HG02610 (cell line): ENCODE measurements at regions not wholly inside any gene's neighbourhood (a gene's known extent, or its start where the extent isn't known, plus 50 kb on each side); places are given as distances from the start of the nearest gene placed in this dataset.
"Not testable (repeated sequence)": the region's sequence is repeated elsewhere in the genome, so short reads cannot be mapped to it uniquely, and the experiment has no call there.

Experiments
- ATAC-seq: cut with Tn5 transposase; IDR thresholded peaks from one replicate; pipeline ENCODE4 v1.9.1; 2021; ENCODE audit warnings: mild to moderate bottlenecking, moderate library complexity; ENCODE audit not compliant: unreplicated experiment

DNA sequence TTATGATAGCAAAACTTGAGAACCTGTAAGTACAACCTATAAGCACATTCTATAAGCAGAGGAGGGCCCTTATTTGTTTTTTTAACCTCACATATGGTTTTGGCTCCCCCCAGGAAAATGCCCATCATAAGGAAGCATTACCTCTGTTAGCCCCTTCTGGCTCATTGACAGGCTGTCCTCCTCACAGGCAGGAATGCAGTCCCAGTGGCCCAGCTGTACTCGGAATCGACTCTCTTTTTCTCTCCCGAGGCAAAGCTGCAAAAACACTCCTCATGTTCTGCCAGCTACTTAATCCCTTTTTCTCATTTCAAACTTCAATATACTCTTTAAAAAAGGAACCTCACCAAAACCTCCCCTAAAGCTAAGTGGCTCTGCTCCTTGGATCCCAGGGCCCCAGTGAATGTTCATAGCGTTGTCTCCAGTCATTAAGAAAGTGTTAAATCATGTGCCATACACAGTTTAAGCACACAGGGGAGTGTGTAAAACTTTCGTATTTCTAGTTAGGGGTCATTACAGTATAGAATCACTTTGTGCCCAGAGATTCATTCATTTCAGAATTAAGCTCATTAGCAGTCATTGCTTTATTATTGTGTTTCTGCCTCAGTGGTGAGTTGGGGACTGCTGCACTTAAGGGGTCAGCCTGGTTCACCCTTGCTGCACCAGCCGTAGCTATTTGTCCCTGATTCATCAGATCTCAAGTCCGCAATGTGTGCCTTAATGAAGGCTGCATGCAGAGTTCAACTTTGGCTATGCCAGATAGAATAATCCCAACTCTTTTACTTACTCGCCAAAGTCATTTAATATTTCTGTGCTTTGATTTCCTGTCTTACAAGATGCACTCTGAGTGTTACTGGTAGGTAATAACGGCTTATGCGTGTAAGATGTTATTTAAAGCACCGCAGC, 57.6 kb downstream of the JRKL start:
- ATAC-seq: no peak

DNA sequence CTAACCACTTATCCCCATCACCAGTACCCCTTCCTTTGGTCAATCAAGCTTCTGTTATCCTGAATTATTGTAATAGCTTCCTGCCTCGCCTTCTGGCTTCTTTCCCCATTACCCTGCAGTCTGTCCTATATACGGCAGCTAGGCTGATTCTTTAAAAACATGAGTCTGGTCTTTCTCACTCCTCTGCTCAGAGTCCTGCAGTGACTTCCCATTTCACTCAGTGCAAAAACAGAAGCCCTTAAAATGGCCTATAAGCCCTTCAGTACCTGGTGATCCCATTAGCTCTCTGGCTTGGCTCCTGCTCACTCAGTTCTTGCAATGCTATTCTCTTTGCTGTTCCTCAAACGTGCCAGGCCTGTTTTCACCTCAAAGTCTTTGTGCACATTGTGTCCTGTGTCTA, 58.4 kb downstream of the JRKL start:
- ATAC-seq: no peak

DNA sequence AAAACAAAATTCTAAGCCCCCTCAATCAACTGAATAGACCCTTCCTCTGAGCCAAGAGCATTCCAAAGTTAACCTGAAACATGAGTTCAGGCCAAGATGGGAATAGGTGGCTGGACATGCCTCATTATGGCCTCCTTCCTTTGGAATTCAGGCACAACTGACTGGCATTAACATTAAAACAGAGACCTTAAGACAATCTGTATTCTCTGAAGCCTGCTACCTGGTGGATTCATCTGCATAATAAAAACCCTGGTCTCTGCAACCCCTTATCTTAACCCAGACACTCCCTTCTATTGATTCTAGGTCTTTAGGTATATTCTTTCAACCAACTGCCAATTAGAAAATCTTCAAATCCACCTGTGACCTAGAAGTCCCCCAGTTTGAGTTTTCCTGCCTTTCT, 66.3 kb downstream of the JRKL start:
- ATAC-seq: no peak

DNA sequence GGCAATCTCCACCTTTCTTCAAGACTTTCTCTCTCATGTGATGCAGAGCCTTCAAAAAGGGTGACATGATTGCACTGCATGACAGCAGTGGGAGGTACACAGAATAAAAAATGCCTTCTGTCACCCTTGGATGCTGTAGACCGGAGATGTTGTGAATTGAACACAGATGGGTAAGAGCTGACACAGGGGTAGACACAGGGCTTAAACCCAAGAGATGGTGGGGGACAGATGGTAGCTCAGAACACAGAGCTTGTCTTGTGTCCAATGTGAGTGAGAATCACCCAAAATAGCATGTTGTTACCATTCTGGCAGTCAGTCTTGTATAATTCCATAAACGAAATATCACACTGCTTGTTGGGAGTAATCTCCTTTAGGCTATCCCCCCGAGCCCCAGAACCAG, 69.9 kb downstream of the JRKL start:
- no peak for ATAC-seq

DNA sequence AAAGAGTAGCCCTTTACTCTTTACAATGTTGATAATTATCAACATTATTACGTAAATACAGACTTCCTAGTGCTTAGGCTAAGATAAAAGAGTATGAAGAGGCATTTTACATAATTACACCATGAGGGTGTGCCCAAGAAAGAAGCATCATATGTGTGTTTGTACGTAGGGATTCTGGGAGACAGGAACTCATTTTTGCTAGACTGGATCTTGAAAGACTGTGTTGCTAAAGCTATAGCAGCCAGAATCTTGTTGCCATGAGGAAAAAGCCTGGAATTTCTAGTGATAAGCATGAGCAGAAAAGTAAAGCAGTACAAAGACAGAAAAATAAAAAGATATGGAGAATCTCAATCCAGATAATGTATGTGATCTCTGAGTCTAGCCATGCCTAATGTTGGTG, 72.1 kb downstream of the JRKL start:
- ATAC-seq: no peak

DNA sequence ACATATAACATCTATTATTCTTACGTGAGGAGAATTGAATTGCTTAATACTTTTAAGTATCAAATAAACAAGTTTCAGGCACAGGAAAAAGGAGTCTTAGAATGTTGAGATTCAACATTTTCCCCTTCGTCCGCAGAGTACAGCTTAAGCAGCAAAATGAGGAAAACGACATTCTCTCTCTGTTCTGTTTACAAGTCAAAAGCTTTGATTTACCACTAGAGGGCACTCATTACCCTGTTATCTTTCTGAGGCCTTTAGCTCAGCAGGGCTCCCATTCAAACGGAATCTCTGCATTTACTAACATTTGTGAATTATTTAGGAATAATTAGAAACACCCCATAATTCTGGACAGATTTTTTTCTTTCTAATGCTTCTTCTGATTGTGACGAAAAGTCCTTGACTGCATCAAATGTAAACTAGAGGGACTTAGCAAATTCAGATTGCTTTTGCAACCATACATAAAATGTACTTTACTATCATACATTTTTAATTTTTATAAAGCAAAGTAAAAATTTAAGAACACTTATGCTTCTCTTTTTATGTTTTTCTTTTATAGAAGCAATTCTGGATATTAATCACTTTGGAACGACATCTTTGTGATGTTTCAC, 75.0 kb downstream of the JRKL start:
- ATAC-seq: peak; percentile 82

DNA sequence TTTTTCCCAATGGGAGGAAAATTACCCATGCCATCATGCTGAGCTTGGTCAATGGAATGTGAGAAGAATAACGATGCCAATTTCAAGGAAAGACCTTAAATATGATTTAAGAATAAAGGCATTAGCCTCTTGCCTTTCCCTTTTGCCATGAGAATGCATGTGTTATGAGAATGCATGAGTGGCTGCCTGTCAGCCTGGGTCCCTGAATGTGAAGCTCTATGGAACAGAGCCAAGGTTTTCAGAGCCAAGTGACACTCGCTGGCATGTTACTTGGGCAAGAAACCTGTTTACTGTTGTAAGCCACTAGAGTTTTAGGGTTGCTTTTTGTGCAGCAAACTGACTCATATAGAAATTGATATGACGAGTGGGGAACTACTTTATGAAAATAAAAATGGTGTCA, 75.7 kb downstream of the JRKL start:
- ATAC-seq: no peak

DNA sequence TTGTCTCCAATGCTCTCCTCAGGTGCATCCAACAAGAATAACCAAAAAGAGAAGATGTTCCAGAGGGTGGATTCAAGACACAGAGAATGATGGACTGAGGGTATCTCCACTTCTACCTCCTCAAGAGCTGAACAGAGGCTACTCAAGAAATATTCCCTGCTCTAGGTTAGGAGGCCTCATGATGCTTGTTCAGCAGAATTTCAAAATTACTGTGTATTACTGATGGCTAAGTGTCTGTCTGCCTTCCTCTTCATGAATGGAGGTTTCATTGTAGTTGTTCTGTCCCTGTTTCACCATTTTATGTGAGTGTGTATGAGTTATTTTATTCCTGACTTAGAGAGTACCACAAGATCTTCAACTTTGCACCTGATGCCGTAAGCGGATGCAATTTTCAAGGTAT, 76.8 kb downstream of the JRKL start:
- ATAC-seq: no peak

DNA sequence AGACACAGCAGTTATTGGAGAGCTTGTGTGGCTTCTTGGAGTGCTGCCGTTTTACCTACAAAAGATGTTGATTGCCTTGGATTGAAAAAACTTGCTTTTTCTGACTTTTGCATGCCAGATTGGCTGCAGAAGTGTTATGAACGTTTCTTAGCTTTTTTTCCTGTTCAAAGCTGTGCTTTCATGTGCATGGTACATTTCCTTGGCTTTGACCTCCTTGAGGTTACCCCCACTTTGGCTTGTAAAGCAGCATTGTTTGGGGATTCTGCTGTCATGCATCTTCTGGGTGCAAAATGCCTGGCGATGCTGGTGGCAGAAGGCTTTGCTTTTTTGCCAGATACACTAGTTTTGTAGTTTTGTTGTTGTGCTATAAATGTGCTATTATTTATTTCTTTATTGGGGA, 80.0 kb downstream of the JRKL start:
- no peak for ATAC-seq

DNA sequence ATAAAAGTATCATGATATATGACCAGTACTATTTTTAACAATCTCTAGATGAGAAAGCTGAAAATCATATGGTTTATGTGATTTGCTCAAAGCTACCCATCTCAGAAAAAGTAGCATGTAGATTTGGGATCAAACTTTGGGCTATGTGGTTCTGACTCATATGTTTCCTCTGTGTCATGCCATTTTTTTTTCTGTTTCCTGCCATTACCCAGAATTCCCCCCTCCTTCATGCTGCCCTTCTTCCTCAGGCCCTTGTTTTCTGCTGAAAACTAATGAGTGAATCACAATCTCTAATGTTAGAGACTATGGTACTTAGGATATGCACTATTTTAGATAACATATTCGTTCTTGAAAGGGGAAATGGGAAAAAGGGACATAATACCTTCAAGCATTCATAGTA, 80.7 kb downstream of the JRKL start:
- no peak for ATAC-seq

DNA sequence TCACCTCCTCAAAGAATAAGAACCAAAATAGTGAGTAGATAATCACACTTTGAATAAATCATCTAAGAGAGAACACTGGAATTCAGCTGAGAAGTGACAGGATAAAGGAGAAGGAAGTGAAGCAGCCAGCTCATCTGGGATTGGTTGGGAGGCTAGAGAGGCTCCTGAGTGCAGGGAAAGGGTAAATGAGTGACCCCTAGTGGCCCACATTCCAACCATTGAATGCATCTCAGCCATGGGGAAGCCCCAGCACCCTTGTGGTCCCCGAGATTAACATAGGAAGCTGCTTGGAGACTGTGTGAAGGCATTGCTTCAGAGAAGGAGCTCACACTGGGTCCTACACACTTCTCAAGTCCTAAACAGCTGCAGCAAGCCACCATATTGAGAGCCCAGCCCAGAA, 82.3 kb downstream of the JRKL start:
- no peak for ATAC-seq

DNA sequence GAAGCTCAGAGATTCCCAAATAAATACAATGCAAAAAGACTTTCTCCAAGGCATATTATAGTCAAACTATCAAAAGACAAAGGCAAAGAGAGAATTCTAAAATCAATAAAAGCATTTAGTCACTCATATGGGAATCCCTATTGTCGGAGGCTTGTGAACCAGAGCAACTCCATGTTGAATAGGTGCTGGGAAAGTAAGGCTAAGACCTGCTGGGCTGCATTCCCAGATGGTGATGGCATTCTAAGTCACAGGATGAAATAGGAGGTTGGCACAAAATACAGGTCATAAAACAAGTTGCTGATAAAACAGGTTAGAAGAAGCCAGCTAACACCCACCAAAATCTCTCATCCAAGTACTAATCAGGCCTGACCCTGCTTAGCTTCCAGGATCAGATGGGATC, 84.5 kb downstream of the JRKL start:
- ATAC-seq: no peak

DNA sequence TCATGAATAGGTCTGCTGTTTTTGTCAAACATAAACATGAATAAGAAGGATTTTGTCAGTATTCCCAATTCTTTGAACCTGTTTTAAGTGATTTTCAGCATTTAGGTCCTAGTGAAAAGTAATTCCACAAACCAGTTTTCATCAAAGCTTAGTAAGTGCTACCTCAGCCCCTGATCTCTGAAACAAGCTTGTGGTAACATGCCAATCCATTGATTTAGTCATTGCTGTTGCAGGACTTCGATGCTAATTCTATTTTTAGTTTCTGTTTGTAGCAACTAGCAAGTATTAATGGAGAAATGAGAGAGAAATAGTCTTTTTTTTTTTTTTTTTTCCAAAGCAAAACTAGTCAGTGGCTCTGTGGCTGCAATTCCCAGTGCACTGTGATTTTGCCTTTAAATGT, 91.4 kb downstream of the JRKL start:
- no peak for ATAC-seq

DNA sequence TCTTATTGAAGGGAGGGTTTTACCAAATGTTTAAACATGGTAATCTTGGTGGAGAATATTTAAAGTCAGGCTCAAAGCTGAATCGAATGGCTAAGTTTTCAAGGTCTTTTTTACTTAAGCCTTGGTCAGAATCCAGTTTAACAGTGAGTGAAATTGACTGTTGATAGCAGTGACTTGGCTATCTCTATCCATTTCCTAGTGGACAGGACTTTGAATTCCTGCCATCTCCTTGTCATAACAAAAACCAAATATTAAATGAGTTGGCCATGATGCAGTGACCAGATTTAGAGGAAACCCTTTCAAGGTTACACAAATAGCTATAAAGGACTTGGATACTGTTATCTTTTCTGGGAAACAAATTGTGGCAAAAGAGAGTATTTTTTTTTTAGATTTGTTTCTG, 92.0 kb downstream of the JRKL start:
- no peak for ATAC-seq

DNA sequence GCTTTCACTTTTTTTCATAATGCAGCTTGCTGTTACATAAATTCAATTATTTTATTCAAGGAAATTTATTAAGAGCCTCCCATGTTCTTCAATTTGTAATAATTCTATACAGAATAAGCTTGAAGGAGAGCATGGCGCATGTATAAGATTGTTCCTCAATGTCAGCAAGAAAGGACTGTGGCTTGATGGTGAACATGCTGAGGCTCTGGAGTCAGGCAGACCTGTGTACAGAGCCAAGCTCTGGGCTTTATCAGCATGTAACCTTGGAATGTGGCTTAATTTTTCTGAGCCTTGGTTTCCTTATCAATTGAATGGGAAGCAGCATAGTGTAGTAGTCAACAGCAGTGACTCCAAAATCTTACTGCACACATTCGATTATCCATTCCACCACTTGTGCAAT, 92.4 kb downstream of the JRKL start:
- no peak for ATAC-seq

DNA sequence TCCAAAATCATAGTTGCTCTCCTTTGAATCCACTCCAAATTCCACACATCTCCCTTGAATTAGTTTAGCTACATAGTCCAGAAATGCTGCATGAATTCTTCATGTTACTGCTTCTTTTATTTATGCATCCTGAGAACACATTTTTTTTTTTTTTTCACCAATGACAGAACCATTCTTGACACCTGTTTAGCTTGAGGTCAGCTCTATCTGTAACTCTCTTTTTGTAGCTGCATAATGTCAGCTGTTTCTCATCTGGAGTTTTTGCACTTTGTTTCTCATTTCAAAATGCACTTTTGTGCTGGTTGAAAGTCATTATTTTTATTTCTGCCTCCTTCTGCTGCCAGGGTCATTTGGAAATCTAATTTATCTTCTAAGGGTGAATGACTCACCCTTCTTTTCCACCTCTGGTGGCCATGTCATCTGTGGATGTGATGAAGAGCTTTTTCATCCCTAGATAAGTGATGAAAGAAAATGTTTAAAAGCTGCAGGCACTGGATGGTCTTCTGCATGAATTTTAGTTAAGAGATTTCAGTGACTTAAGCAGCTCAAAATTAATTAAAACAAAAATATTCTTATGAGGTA, 93.7 kb downstream of the JRKL start:
- no peak for ATAC-seq

DNA sequence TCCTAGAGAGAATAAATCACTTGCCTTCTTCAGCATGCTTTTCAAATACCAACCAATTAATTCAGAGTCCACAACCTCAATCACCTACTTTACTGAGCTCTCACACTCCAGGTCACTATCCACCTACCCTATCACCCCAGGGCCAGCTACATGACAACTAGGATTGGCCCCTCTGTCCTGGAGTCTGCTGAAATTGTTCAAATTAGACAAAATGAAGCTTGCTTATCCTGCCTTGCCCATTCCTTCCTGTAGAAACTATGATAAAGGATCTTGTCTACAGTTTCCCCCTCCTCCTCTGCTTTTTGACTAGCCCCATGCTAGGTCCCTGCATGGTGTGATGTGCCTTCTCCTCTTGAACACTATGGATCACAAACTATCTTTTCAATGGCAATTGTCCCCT, 94.5 kb downstream of the JRKL start:
- no peak for ATAC-seq

DNA sequence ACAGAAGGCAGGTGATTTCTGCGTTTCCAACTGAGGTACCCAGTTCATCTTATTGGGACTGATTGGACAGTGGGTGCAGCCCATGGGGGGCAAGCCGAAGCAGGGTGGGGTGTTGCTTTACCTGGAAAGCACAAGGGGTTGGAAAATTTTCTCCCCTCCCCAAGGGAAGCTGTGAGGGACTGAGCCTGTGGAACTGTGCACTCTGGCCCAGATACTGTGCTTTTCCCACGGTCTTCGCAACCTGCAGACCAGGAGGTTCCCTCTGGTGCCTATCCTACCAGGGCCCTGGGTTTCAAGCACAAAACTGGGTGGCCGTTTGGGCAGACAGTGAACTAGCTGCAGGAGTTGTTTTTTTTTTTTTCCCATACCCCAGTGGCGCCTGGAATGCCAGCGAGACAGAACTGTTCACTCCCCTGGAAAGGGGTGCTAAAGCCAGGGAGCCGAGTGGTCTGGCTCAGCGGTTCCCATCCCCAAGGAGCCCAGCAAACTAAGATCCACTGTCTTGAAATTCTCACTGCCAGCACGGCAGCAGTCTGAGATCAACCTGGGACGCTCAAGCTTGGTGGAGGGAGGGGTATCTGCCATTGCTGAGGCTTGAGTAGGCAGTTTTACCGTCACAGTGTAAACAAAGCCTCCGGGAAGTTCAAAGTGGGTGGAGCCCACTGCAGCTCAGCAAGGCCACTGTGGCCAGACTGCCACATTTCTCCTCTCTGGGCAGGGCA, 97.2 kb downstream of the JRKL start:
- ATAC-seq: no peak

DNA sequence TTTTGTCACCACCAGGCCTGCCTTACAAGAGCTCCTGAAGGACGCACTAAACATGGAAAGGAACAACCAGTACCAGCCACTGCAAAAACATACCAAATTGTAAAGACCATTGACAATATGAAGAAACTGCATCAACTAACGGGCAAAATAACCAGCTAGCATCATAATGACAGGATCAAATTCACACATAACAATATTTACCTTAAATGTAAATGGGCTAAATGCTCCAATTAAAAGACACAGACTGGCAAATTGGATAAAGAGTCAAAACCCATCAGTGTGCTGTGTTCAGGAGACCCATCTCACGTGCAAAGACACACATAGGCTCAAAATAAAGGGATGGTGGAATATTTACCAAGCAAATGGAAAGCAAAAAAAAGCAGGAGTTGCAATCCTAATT, 99.1 kb downstream of the JRKL start:
- ATAC-seq: not testable (repeated sequence)

DNA sequence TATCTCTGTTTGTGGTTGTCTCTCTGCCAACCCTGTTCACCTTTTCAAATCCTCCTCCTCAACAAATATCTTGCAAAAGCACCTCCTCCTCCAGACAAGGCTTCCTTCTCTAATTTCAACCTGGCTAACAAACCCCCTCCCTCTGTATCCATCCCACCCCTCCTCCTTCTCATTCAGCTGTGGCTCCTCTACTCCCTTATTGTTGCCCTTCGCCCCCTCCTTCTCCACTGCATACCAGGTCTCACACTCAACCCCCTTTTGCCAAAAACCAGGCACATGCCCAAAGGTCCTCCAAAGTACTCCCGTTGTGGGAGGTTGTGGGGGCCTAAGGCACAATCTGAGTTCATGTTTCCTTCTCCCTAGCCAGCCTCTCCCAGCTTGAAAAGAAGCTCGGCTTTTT, 110.6 kb downstream of the JRKL start:
- no peak for ATAC-seq

DNA sequence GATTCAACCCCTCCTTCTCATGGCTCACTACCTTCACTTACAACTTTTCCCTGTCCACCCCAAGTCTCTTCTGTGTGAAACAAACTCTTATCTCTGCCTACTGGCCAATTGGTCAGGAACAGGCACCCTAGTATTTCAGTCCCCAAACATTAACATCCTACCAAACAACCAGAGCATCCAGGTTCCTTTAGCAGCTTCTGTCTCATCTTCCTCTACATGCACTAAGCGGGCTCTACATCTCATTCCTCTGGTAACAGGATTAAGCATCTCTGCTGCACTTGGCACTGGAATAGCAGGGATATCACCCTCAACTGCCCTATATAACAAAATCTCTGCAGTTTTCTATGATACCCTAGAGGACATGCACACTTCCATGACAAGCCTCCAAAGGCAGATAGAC, 116.2 kb downstream of the JRKL start:
- ATAC-seq: no peak

DNA sequence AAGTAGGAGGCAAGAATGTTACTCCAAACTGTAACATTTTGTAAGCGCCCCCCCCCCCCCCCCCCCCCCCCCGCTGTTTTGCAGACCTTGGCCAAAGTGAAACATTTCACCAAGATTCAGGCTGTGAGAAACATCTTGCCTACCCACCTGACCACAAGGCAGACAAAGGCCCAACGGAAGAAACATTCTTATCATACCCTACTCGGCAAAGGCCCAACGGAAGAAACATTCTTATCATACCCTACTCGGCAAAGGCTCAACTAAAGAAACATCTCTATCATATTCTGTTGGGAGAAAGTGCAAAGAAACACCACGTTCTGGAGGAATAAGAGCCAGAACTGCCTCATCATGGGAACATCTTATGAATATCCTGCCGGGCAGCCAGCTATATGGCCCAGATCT, 117.1 kb downstream of the JRKL start:
- ATAC-seq: no peak
